ENCODE measurements at regions not wholly inside any gene's neighbourhood (a gene's known extent, or its start where the extent isn't known, plus 50 kb on each side); places are given as distances from the start of the nearest gene placed in this dataset.
"Not testable (repeated sequence)": the region's sequence is repeated elsewhere in the genome, so short reads cannot be mapped to it uniquely, and the experiment has no call there.

DNA sequence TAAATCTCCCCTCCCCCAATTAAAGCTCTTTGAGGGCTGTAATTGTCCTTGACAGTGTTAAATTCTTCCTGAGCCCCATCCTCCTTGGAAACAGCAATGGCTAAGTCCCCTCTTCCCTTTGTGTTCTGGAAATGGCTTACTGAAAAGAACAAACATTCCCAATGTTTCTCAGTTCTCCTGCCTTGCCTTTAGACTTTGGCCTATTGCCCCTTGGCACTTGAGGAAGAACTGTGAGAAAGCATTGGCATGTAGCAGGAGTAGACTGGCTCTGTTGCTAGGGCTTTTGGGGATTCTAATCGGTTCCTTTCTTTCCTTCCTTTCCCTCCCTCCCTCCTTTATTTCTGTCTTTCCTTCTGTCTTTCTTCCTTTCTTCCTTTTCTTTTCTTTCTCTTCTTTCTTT is 463.3 kb upstream of the PODXL start:
- intact Hi-C loops (cut with micrococcal nuclease): no loop called here
- H3K4me1 Mint-ChIP-seq (ENCODE audit: low read depth): no peaks in the 10 kb centered on the region
- no peaks in the 10 kb centered on the region for H3K27me3 Mint-ChIP-seq
- H3K36me3 Mint-ChIP-seq (ENCODE audit: low read depth): no peaks in the 10 kb centered on the region
- no peak overlapping the region for H3K4me3 Mint-ChIP-seq
- peaks cover 7% of the 10 kb centered on the region for H3K9me3 Mint-ChIP-seq
- no peak overlapping the region for H3K27ac Mint-ChIP-seq

DNA sequence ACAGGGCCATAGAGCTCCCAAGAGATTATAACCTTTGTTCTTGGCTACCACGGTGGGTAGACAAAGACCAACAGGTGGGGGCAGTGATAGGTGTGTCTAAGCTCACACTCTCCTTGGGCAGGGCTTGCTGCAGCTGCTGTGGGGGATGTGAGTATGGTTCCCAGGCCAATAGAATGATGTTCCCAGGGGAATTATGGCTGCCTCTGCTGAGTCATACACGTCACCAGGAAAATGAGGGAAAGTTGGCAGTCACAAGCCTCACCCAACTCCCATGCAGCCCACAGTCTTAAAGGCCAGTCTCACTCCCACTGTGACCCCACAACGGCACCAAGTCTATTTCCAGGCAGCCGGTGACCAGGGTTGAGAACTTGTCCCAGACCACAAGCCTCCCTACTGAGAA is 453.4 kb upstream of the PODXL start:
- H3K27ac Mint-ChIP-seq: no peak overlapping the region
- no peaks in the 10 kb centered on the region for H3K4me1 Mint-ChIP-seq (ENCODE audit: low read depth)
- H3K4me3 Mint-ChIP-seq: no peak overlapping the region
- intact Hi-C loops (cut with micrococcal nuclease): no loop called here
- H3K27me3 Mint-ChIP-seq: no peaks in the 10 kb centered on the region
- H3K36me3 Mint-ChIP-seq (ENCODE audit: low read depth): no peaks in the 10 kb centered on the region
- peaks cover 26% of the 10 kb centered on the region for H3K9me3 Mint-ChIP-seq

DNA sequence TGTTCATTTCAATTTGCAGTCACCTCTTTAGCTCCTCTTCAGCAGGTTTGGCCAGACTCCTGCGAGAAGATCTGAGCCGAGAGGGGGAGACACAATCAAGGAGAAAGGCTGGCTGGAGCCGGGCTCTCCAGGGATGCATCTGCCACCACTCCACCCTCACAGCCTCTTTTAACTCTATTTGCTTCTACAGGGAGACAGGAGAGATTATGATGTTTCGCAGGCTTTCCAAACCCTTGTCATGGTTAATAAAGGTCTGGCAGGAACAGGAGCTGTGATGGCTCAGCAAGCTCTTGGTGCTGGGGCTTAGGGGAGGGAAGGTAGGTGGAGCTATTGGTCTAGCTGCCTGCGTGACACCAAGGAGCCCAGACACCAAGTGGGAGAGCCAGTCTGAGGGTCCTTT is 448.1 kb upstream of the PODXL start:
- no peaks in the 10 kb centered on the region for H3K27me3 Mint-ChIP-seq
- intact Hi-C loops (cut with micrococcal nuclease): no loop called here

DNA sequence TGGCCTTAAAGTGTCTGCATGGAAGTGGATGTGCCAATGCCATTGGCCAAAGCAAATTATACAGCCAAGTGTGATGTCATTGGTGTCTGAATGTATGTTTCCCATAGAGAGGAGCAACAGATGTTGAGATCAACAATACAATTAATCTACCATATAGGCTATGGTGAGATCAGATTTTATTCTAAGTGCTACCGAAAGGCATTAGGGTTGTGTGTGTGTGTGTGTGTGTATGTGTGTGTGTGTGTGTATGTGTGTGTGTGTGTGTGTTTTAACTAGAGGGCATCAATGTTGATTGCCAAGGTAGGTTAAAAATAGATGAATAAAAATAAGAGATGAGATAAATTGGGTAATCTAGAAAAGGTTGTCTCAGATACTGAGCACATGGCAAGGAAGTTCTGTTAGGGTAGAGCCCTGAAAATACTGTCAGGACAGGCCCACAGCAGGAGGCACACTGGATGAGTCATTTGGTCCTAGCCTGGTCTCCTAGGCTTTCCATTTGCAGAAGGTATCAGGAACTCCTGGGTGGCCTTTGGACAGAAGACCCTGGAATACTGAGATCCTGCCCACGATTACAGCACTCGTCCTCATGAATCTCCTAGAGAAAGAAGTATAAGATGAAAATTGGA is 446.0 kb upstream of the PODXL start:
- Mint-ChIP-seq H3K27me3 (no peaks in the 10 kb centered on the region), H3K36me3 (ENCODE audit: low read depth) (no peaks in the 10 kb centered on the region), H3K9me3 (no peaks in the 10 kb centered on the region), H3K4me3 (no peak overlapping the region), H3K27ac (no peak overlapping the region), H3K4me1 (ENCODE audit: low read depth) (no peaks in the 10 kb centered on the region)
- intact Hi-C loops (cut with micrococcal nuclease): no loop called here

More for the DNA sequence above, 448.1 kb upstream of the PODXL start:
- no peaks in the 10 kb centered on the region for H3K4me1 Mint-ChIP-seq (ENCODE audit: low read depth)
- no peak overlapping the region for H3K27ac Mint-ChIP-seq
- no peaks in the 10 kb centered on the region for H3K36me3 Mint-ChIP-seq (ENCODE audit: low read depth)
- H3K9me3 Mint-ChIP-seq: peaks cover 11% of the 10 kb centered on the region
- H3K4me3 Mint-ChIP-seq: no peak overlapping the region

DNA sequence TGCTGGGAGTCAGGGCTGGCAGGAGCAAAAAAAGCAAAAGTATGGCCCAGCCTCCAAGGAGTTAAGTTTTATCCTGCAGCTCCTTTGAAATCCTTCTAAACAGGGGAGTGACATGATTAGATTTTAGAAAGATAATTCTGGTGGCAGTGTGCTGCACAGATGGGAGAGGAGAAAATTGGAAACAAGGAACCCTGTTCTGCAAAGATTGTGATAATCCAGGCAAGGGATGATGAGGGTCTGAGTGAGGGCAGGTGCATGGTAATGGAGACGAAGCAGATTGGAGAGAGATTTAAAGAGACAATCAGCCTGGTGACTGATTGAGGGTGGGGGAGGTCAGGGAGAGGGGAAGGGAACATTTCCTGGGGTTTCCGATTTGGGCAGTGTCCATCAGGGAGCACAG is 444.7 kb upstream of the PODXL start:
- H3K36me3 Mint-ChIP-seq (ENCODE audit: low read depth): no peaks in the 10 kb centered on the region
- intact Hi-C loops (cut with micrococcal nuclease): no loop called here

DNA sequence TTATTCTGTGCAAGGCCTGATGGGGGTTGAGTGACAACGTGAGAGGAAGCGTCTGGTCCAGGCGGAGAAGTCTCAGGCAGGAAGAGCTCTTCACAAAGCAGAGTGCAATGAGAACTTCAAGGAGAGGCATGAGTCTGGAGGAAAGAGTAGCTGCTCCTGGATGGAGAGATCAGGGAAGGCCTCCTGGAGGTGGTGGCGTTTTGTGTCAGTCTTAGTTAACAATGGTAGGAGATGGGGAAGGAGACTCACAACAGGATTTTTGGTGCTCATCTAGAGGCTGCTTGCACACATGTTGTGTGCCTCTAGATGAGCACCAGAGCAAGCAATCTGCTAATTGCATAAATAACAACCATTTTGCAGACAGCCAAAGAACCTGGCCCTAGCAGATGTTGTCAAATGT is 442.8 kb upstream of the PODXL start:
- Mint-ChIP-seq H3K9me3 (no peaks in the 10 kb centered on the region), H3K27me3 (no peaks in the 10 kb centered on the region), H3K4me3 (no peak overlapping the region), H3K36me3 (ENCODE audit: low read depth) (no peaks in the 10 kb centered on the region), H3K4me1 (ENCODE audit: low read depth) (no peaks in the 10 kb centered on the region), H3K27ac (no peak overlapping the region)
- intact Hi-C loops (cut with micrococcal nuclease): no loop called here

More for the DNA sequence above, 444.7 kb upstream of the PODXL start:
- Mint-ChIP-seq H3K4me1 (ENCODE audit: low read depth) (no peaks in the 10 kb centered on the region), H3K4me3 (no peak overlapping the region), H3K9me3 (no peaks in the 10 kb centered on the region), H3K27me3 (no peaks in the 10 kb centered on the region), H3K27ac (no peak overlapping the region)

DNA sequence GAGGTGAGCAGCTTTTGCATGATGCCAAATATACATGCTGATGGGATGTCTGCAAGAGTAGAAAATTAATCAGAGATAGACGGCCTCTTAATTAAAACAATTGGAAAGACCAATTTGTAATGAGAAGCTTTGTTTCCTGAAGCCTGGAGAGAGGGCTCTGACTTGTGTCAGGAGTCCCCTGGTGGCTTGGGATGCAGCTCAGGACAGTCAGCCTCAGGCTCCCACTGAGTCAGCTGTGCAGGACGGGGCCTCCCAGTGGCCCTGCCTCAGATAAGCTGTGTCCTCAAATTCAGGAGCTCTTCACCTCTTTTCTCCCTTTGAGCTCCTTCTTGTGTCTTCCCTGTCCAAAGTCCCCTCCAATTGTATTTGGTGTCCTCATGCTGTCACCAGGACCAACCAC is 438.9 kb upstream of the PODXL start:
- no peaks in the 10 kb centered on the region for H3K36me3 Mint-ChIP-seq (ENCODE audit: low read depth)
- no peaks in the 10 kb centered on the region for H3K9me3 Mint-ChIP-seq
- H3K4me1 Mint-ChIP-seq (ENCODE audit: low read depth): no peaks in the 10 kb centered on the region
- intact Hi-C loops (cut with micrococcal nuclease): no loop called here
- H3K27ac Mint-ChIP-seq: no peak overlapping the region
- no peak overlapping the region for H3K4me3 Mint-ChIP-seq
- no peaks in the 10 kb centered on the region for H3K27me3 Mint-ChIP-seq

DNA sequence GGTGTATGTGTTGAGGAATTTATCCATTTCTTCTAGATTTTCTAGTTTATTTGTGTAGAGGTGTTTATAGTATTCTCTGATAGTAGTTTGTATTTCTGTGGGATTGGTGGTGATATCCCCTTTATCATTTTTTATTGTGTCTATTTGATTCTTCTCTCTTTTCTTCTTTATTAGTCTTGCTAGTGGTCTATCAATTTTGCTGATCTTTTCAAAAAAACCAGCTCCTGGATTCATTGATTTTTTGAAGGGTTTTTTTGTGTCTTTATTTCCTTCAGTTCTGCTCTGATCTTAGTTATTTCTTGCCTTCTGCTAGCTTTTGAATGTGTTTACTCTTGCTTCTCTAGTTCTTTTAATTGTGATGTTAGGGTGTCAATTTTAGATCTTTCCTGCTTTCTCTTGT is 424.6 kb upstream of the PODXL start:
- H3K4me3 Mint-ChIP-seq; H3K4me1 Mint-ChIP-seq (ENCODE audit: low read depth); H3K9me3 Mint-ChIP-seq; H3K27me3 Mint-ChIP-seq; H3K36me3 Mint-ChIP-seq (ENCODE audit: low read depth); H3K27ac Mint-ChIP-seq; intact Hi-C loops (cut with micrococcal nuclease): not testable (repeated sequence)

DNA sequence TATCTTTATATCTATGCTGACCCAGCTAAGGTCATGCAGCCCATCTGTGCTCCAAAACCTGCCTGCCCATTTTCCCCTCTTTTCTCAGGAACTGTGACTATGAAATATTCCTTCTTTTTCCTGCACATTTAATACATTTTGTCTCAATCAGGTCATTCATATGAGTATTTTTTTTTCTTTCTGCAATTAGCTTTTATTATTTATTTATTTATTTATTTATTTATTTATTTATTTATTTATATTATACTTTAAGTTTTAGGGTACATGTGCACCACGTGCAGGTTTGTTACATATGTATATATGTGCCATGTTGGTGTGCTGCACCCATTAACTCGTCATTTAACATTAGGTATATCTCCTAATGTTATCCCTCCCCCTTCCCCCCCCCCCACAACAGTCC is 421.7 kb upstream of the PODXL start:
- H3K27me3 Mint-ChIP-seq; H3K36me3 Mint-ChIP-seq (ENCODE audit: low read depth); H3K9me3 Mint-ChIP-seq; H3K4me3 Mint-ChIP-seq; intact Hi-C loops (cut with micrococcal nuclease); H3K27ac Mint-ChIP-seq; H3K4me1 Mint-ChIP-seq (ENCODE audit: low read depth): not testable (repeated sequence)

DNA sequence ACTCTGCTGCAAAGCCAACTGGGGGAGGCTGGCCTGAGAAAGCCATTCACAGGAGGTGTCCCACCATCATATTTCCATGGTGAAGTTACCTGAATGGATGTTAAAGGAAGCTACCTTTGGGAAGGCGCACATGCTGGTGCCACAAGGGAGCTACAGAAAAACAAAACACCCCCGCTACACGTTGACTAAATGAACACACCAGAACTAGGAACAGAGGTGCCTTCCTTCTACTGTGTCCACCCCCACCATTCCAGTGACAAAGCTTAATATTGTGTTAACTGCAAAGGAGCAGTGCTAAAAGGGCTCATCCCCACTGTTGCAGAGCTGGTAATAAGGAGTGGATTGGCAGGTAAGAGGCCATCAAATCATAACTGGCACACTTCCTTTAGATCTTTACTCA is 420.0 kb upstream of the PODXL start:
- intact Hi-C loops (cut with micrococcal nuclease): no loop called here
- no peaks in the 10 kb centered on the region for H3K4me1 Mint-ChIP-seq (ENCODE audit: low read depth)
- no peak overlapping the region for H3K4me3 Mint-ChIP-seq
- H3K27ac Mint-ChIP-seq: no peak overlapping the region
- no peaks in the 10 kb centered on the region for H3K36me3 Mint-ChIP-seq (ENCODE audit: low read depth)
- no peaks in the 10 kb centered on the region for H3K9me3 Mint-ChIP-seq
- H3K27me3 Mint-ChIP-seq: no peaks in the 10 kb centered on the region

DNA sequence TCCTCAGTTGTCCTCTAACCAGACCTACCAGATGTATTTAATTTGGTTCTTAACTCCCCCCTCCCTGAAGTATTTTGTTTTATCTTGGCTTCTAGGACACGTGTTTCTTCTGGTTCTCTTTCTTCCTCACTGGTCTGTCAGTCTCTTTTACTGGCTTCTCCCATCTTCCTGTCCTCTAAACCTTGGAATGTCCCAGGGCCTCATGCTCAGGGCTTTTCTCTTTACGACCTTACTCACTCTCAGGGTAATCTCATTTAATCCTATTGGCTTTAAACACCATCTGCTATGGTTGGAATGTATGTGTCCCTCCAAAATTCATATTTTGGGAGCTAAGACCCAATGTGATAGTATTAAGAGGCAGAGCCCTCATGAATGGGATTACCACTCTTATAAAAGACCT is 418.2 kb upstream of the PODXL start:
- Mint-ChIP-seq H3K9me3 (no peaks in the 10 kb centered on the region), H3K27me3 (no peaks in the 10 kb centered on the region), H3K36me3 (ENCODE audit: low read depth) (no peaks in the 10 kb centered on the region), H3K4me3 (no peak overlapping the region), H3K27ac (no peak overlapping the region), H3K4me1 (ENCODE audit: low read depth) (no peaks in the 10 kb centered on the region)
- intact Hi-C loops (cut with micrococcal nuclease): no loop called here

DNA sequence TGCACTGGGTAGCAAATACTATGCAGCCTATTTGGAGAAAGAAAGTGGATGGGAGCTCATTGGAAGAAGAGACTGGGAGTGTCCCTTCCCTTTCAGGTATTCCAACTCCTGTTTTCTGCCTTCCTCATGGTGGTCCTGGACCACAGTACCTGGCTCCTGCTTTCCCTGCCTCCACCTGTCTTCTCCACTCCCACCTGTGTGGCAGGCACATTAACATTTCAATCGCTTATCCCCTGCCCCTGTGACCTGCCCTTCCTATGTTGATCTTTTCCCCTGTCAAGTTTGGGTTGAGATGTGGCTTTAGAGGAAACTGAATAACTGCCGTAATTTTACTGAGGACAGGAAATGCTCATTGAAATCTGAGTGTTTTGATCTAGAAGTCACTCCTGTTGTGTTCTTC is 415.8 kb upstream of the PODXL start:
- no peaks in the 10 kb centered on the region for H3K36me3 Mint-ChIP-seq (ENCODE audit: low read depth)
- no peaks in the 10 kb centered on the region for H3K9me3 Mint-ChIP-seq
- H3K27ac Mint-ChIP-seq: no peak overlapping the region
- H3K4me3 Mint-ChIP-seq: no peak overlapping the region
- H3K27me3 Mint-ChIP-seq: no peaks in the 10 kb centered on the region
- H3K4me1 Mint-ChIP-seq (ENCODE audit: low read depth): no peaks in the 10 kb centered on the region
- intact Hi-C loops (cut with micrococcal nuclease): no loop called here

DNA sequence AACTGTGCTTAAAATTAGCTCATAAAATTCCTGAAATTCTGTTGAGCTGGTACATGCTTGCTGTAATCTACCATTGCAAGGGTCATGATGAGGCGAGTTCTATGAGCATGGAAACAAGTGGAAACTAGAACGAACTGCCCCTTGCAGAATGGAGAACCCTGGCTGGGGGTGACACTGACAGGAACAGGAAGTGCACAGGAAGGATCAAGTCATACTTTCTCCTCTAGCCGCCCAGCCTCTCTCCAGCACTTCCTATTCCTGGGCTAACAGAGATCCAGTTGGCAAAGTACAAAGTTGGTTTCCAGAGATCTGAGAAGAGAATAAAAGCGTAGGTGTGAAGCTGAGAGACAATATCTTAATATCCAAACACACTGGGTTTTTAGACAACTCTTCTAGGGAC is 414.2 kb upstream of the PODXL start:
- no peak overlapping the region for H3K4me3 Mint-ChIP-seq
- H3K36me3 Mint-ChIP-seq (ENCODE audit: low read depth): no peaks in the 10 kb centered on the region
- H3K9me3 Mint-ChIP-seq: no peaks in the 10 kb centered on the region
- H3K4me1 Mint-ChIP-seq (ENCODE audit: low read depth): no peaks in the 10 kb centered on the region
- no peak overlapping the region for H3K27ac Mint-ChIP-seq
- H3K27me3 Mint-ChIP-seq: no peaks in the 10 kb centered on the region
- intact Hi-C loops (cut with micrococcal nuclease): no loop called here

DNA sequence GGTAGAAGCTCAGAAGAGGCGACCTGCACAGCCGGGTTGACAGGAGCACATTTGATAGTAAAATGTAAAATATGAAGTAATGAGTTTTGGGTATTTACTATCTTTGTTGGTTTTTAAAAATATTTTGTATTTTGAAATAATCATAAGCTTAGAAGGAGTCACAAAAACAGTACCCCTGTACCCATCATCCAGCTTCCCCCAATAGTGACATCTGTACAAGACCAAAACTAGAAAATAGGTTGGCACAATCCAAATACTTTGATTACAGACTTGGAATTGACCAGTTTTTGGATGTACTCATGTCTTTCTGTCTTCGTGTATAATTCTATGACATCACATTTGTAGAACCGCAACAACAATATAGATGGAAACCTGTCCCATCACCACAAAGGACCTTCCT is 413.1 kb upstream of the PODXL start:
- intact Hi-C loops (cut with micrococcal nuclease): no loop called here

DNA sequence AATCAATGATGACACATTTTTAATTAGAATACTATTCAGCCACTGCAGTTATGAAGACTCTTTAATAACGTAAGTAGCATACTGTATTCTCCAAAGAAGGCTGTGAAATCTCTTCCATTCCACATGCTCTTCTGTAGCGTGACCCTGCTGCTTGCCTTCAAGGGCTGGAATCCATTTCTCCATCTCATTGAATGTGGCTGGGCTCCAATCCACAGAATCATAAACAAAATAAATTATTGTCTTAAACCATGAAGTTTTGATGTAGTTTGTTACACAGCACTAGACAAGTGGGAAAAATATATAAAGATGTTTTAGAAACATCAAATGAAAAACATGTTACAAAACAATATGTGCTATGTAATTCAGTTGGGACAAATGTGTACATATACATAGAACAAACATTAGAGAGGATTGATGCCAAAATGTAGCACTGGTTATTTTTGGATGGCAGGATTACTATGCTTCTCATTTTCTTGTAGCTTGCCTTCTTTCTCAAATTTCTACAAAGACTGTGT is 410.8 kb upstream of the PODXL start:
- H3K4me3 Mint-ChIP-seq: no peak overlapping the region
- H3K27ac Mint-ChIP-seq: no peak overlapping the region
- H3K4me1 Mint-ChIP-seq (ENCODE audit: low read depth): no peaks in the 10 kb centered on the region
- H3K9me3 Mint-ChIP-seq: no peaks in the 10 kb centered on the region
- no peaks in the 10 kb centered on the region for H3K36me3 Mint-ChIP-seq (ENCODE audit: low read depth)
- no peaks in the 10 kb centered on the region for H3K27me3 Mint-ChIP-seq
- intact Hi-C loops (cut with micrococcal nuclease): no loop called here

More for the DNA sequence above, 413.1 kb upstream of the PODXL start:
- Mint-ChIP-seq H3K4me3 (no peak overlapping the region), H3K4me1 (ENCODE audit: low read depth) (no peaks in the 10 kb centered on the region), H3K9me3 (no peaks in the 10 kb centered on the region), H3K27ac (no peak overlapping the region), H3K36me3 (ENCODE audit: low read depth) (no peaks in the 10 kb centered on the region), H3K27me3 (no peaks in the 10 kb centered on the region)
